ENCODE measurements at regions not wholly inside any gene's neighbourhood (a gene's known extent, or its start where the extent isn't known, plus 50 kb on each side); places are given as distances from the start of the nearest gene placed in this dataset.

DNA sequence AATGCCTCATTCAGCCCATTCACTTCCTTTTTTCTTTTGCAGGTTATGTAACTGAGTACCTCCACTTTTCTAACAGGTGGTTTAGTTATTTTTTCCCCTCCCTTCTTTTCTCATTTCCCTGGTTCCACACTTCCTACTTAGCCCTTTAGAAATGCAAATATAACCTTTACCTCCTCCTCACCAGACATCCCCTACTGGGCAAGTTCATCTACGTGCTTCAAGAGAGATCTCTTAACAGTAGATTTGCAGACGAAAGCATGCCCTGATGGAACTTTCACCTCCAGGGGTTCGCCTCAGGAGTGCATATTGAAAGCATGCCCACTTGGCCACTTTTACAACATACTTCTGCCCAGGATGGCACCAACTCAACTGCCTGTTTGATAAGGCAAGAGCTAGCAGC lies 314.1 kb upstream of the LRRC3B start:
- TF ChIP-seq POLR2A (IDR thresholded peaks at IDR 0.05) (no peak), POLR2AphosphoS5 (IDR thresholded peaks at IDR 0.05) (no peak)
- TF ChIP-seq, protein P1, sequence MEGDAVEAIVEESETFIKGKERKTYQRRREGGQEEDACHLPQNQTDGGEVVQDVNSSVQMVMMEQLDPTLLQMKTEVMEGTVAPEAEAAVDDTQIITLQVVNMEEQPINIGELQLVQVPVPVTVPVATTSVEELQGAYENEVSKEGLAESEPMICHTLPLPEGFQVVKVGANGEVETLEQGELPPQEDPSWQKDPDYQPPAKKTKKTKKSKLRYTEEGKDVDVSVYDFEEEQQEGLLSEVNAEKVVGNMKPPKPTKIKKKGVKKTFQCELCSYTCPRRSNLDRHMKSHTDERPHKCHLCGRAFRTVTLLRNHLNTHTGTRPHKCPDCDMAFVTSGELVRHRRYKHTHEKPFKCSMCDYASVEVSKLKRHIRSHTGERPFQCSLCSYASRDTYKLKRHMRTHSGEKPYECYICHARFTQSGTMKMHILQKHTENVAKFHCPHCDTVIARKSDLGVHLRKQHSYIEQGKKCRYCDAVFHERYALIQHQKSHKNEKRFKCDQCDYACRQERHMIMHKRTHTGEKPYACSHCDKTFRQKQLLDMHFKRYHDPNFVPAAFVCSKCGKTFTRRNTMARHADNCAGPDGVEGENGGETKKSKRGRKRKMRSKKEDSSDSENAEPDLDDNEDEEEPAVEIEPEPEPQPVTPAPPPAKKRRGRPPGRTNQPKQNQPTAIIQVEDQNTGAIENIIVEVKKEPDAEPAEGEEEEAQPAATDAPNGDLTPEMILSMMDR (IDR thresholded peaks at IDR 0.05 in 8 of 11, conservative IDR thresholded peaks at IDR 0.05 in 3 of 11): no peak

Measured in spleen (tissue), 7 donors.